NB4 (cell line): ENCODE measurements at regions not wholly inside any gene's neighbourhood (a gene's known extent, or its start where the extent isn't known, plus 50 kb on each side); places are given as distances from the start of the nearest gene placed in this dataset.

Source experiments
- CTCF ChIP-seq: IDR thresholded peaks from one replicate; pipeline ENCODE4 v1.5.1; 2012; ENCODE audit warnings: low read depth, low read length
- MAX ChIP-seq: IDR thresholded peaks from 2 replicates; pipeline ENCODE4 v1.6.1; 2011; ENCODE audit warnings: low read depth, low read length
- MYC ChIP-seq: IDR thresholded peaks from 2 replicates; pipeline ENCODE4 v1.6.1; 2011; ENCODE audit warnings: low read depth, low read length
- POLR2A ChIP-seq: IDR thresholded peaks from 2 replicates; pipeline ENCODE4 v1.6.1; 2011; ENCODE audit warnings: mild to moderate bottlenecking; ENCODE audit not compliant: insufficient read length; ENCODE audit errors: extremely low read depth

DNA sequence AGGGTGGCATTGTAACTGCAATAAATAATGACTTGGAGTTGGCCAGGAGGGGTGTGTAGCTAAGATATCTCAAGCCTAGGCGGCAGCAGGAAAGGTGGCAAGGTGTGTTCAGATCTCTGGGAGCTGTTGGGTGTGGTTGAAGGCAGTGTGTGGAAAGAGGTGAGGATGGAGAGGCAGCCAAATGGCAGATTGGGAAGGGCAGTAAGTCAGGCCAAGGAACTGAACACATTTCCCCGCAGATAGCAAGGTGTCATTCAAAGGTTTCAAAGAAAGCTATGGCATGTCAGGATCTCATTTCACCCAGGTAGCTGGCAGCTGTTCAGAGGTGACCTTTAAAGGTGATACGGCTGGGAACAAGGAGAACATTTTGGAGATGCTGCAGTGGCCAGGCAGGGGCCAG, 586.0 kb upstream of the MGMT start:
- no peak for TF ChIP-seq MAX
- TF ChIP-seq POLR2A: no peak
- TF ChIP-seq CTCF: no peak
- no peak for TF ChIP-seq MYC
